Naive thymus-derived CD4-positive, alpha-beta T cell (primary cell): ENCODE measurements at regions not wholly inside any gene's neighbourhood (a gene's known extent, or its start where the extent isn't known, plus 50 kb on each side); places are given as distances from the start of the nearest gene placed in this dataset.

Experiments
- ATAC-seq: fragments of 150-1000 bp; cut with Tn5 transposase; 2 replicates; pipeline ENCODE4 v1.10.0; 2021; ENCODE audit warnings: mild to moderate bottlenecking, moderate library complexity
- CTCF ChIA-PET: fragments of 350-600 bp; sonication (Branson Sonifier 250); formaldehyde crosslinking; loops from one replicate; lab custom pipeline; 2021; ENCODE audit warnings: antibody characterized with exemption; lab: Charles Lee
- POLR2A ChIA-PET: fragments of 350-600 bp; sonication (Branson Sonifier 250); formaldehyde crosslinking; loops from one replicate; lab custom pipeline; 2021; ENCODE audit warnings: antibody characterized with exemption, inconsistent platforms; lab: Charles Lee
- DNase-seq, 9 donors: peaks; one replicate each; pipeline versions ENCODE4 v3.0.0 to v3.0.0-alpha.2; 2020 to 2022; ENCODE audit warnings: mixed read lengths in 1 of 9
- H3K27ac ChIP-seq: one replicate; pipeline ENCODE4 v1.7.0; 2013; ENCODE audit warnings: mild to moderate bottlenecking, low read depth, low read length, moderate library complexity
- H3K27me3 ChIP-seq, 2 donors: one replicate each; pipeline ENCODE4 v1.7.0; 2013; ENCODE audit warnings: low read length in 2 of 2, mild to moderate bottlenecking in 2 of 2, moderate library complexity in 2 of 2; ENCODE audit not compliant: control insufficient read depth in 2 of 2, insufficient read depth in 2 of 2
- H3K36me3 ChIP-seq, 3 experiments: 1 replicate in 2 of 3; 2 replicates in 1 of 3; pipeline ENCODE4 v1.7.0; 2013; ENCODE audit warnings: low read length in 3 of 3, mild to moderate bottlenecking in 3 of 3, moderate library complexity in 1 of 3; ENCODE audit not compliant: insufficient read depth in 3 of 3, control insufficient read depth in 2 of 3
- H3K4me1 ChIP-seq, 2 donors: one replicate each; pipeline ENCODE4 v1.7.0; 2013; ENCODE audit warnings: low read length in 2 of 2, mild to moderate bottlenecking in 2 of 2, moderate library complexity in 1 of 2; ENCODE audit not compliant: control insufficient read depth in 2 of 2, insufficient read depth in 2 of 2
- H3K4me3 ChIP-seq: 2 replicates; pipeline ENCODE4 v1.7.0; 2013; ENCODE audit warnings: mild to moderate bottlenecking, low read length
- H3K9me3 ChIP-seq, 3 experiments: 1 replicate in 2 of 3; 2 replicates in 1 of 3; pipeline ENCODE4 v1.7.0; 2013; ENCODE audit warnings: low read length in 3 of 3; ENCODE audit not compliant: control insufficient read depth in 2 of 3
- H3K27ac Mint-ChIP-seq, 9 donors: one replicate each; pipeline ENCODE4 v1.8.0; 2020 to 2022; ENCODE audit warnings: mixed read lengths in 9 of 9, mild to moderate bottlenecking in 8 of 9, moderate library complexity in 5 of 9, inconsistent platforms in 2 of 9
- H3K27me3 Mint-ChIP-seq, 5 donors: one replicate each; pipeline ENCODE4 v1.8.0; 2021 to 2022; ENCODE audit warnings: mixed read lengths in 5 of 5, mild to moderate bottlenecking in 1 of 5
- H3K36me3 Mint-ChIP-seq, 5 donors: one replicate each; pipeline ENCODE4 v1.8.0; 2020 to 2022; ENCODE audit warnings: mixed read lengths in 5 of 5, mild to moderate bottlenecking in 3 of 5, inconsistent platforms in 1 of 5
- H3K4me1 Mint-ChIP-seq, 7 donors: one replicate each; pipeline ENCODE4 v1.8.0; 2020 to 2022; ENCODE audit warnings: mixed read lengths in 7 of 7, mild to moderate bottlenecking in 3 of 7, inconsistent platforms in 1 of 7
- H3K4me3 Mint-ChIP-seq, 10 donors: one replicate each; pipeline ENCODE4 v1.8.0; 2020 to 2022; ENCODE audit warnings: mild to moderate bottlenecking in 10 of 10, mixed read lengths in 10 of 10, moderate library complexity in 6 of 10, inconsistent platforms in 2 of 10
- H3K9me3 Mint-ChIP-seq, 11 donors: one replicate each; pipeline ENCODE4 v1.8.0; 2020 to 2022; ENCODE audit warnings: mixed read lengths in 11 of 11, mild to moderate bottlenecking in 4 of 11, inconsistent platforms in 1 of 11, moderate library complexity in 1 of 11
- intact Hi-C, 2 donors: fragments of 100-400 bp; cut with micrococcal nuclease; formaldehyde crosslinking; loops; one replicate each; pipeline ENCODE4 v1.15.1; 2023

DNA sequence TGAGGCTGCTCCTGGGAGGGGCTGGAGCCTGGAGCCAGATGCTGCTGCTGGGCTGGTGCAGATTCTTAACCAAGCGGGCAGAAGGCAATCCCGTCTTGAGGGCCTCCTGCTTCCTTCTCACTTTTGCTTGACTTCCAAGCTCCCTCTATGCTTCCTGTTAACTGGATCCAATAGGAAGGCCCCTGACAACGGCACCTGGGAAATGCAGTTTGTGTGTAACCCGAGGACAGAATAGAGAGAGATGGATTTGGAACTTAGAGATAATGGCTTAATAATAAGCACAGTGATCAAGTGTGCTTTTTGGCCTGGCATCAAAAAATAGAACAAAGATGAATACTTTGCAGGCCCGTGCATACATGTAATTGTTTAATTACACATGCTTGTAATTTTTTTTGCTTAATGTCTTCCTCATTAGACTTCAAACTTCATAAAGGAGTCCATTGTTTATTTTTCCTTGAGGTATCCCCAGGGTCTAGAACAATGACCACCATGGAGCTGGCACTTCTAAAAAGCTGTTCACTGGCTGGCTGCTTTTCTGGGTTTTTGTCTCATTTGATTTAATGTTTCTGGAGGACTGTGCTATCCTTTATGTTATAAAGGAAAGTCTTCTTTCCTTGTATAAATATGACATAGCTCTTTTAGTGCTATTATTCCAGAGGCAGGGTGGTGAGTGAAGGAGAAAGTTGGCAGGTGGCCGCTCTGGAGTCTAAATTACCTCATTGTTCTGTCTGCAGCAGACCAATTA is 63.3 kb upstream of the MITF start:
- Histone ChIP-seq H3K4me1 (no peaks in the 10 kb centered on the region), H3K27me3 (no peaks in the 10 kb centered on the region), H3K4me3 (no peak overlapping the region), H3K36me3 (no peaks in the 10 kb centered on the region), H3K27ac (no peak overlapping the region), H3K9me3 (no peaks in the 10 kb centered on the region)
- H3K27ac Mint-ChIP-seq, result no peak overlapping the region
- ATAC-seq (no peak), DNase-seq (no peak)
- peaks cover 0 to 25% (median 14%) of the 10 kb centered on the region in 5 donors for H3K27me3 Mint-ChIP-seq
- H3K4me1 Mint-ChIP-seq, result no peaks in the 10 kb centered on the region
- no peaks in the 10 kb centered on the region for H3K9me3 Mint-ChIP-seq
- no peak overlapping the region for H3K4me3 Mint-ChIP-seq
- no peaks in the 10 kb centered on the region for H3K36me3 Mint-ChIP-seq
- intact Hi-C loops, result no loop called here
- ChIA-PET CTCF (no interaction called here), POLR2A (no interaction called here)

DNA sequence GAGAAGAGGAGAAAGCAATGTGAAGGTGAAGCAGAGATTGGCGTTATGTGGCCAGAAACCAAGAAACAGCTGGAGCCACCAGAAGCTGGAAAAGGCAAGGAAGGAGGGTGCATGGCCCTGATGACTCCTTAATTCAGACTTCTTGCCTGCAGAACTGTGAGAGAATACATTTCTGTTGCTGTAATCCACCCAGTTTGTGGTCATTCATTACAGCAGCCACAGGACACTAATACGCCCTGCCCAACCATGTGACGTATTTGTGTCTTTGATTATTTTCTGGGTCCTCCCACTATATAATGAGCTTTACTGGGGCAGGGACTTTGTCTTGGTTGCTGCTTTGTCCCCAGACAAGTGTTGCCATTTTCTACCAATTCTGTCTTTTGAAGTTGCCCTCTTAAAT is 64.5 kb upstream of the MITF start:
- intact Hi-C loops, result loop anchor here in 1 of 2 donors (5.0 kb wide), 1 partner anchor 367 kb away; no protein-coding TSS in a partner anchor
- Mint-ChIP-seq H3K27ac (no peak overlapping the region), H3K4me3 (no peak overlapping the region), H3K36me3 (no peaks in the 10 kb centered on the region), H3K27me3 (peaks cover 0 to 29% (median 8%) of the 10 kb centered on the region in 5 donors), H3K9me3 (peaks cover 0 to 3% (median 0%) of the 10 kb centered on the region in 11 donors), H3K4me1 (no peaks in the 10 kb centered on the region)
- ATAC-seq, result no peak
- H3K36me3 ChIP-seq, result no peaks in the 10 kb centered on the region
- no peaks in the 10 kb centered on the region for H3K9me3 ChIP-seq
- no peaks in the 10 kb centered on the region for H3K27me3 ChIP-seq
- DNase-seq, result no peak
- POLR2A ChIA-PET, result no interaction called here
- H3K27ac ChIP-seq, result no peak overlapping the region
- CTCF ChIA-PET, result no interaction called here
- H3K4me3 ChIP-seq, result no peak overlapping the region
- no peaks in the 10 kb centered on the region for H3K4me1 ChIP-seq

DNA sequence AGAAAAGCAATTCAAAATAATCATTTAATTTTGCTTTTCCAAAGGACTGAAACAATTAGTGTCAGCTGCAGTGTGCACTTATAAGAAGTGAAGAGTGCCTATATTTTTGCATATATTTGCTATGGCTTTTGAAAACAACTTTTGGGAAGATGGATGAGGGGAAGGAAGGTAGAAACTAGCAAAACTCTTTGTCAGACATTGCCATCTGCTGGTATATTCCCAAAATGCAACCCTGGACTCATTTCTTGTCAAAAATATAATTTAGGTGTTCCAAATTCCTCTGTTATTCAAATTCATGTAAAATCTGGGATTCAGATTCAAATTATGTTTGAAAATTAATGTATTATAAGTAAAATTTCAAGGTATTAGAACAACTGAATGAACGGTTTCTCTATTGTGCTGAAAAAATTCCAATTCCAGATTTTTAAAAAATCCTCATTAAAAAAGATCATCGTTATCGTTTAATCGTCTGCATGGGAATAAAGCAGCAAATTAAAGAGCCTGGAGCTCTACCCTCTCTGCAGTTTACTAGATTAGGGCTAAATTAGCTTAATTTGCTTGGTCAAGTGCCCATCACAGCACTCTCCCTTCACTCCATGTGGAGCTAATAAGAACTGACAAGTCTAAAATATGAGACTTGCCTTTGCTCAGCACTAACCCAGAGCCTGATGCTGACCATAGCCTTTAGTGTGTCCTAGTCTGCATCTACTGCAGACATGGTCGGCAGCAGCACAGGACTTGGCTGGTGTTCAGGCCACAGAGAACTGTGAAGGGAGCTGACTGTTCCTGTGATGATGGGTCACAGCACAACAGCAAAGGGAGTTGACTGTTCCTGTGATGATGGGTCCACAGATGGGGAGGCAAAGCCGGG is 67.9 kb upstream of the MITF start:
- H3K9me3 Mint-ChIP-seq, result peaks cover 0 to 3% (median 0%) of the 10 kb centered on the region in 11 donors
- no peaks in the 10 kb centered on the region for H3K9me3 ChIP-seq
- no peaks in the 10 kb centered on the region for H3K4me1 ChIP-seq
- H3K27me3 ChIP-seq, result no peaks in the 10 kb centered on the region
- POLR2A ChIA-PET, result no interaction called here
- no peaks in the 10 kb centered on the region for H3K36me3 Mint-ChIP-seq
- no peak overlapping the region for H3K4me3 ChIP-seq
- no peaks in the 10 kb centered on the region for H3K36me3 ChIP-seq
- H3K4me1 Mint-ChIP-seq, result no peaks in the 10 kb centered on the region
- CTCF ChIA-PET, result no interaction called here
- DNase-seq (no peak), ATAC-seq (no peak)
- no peak overlapping the region for H3K27ac Mint-ChIP-seq
- H3K4me3 Mint-ChIP-seq, result no peak overlapping the region
- H3K27me3 Mint-ChIP-seq, result peaks cover 0 to 22% (median 4%) of the 10 kb centered on the region in 5 donors
- intact Hi-C loops, result loop anchor here in 1 of 2 donors (1.0 to 5.0 kb wide), 3 partner anchors 364 to 550 kb away; no protein-coding TSS in a partner anchor
- H3K27ac ChIP-seq, result no peak overlapping the region

DNA sequence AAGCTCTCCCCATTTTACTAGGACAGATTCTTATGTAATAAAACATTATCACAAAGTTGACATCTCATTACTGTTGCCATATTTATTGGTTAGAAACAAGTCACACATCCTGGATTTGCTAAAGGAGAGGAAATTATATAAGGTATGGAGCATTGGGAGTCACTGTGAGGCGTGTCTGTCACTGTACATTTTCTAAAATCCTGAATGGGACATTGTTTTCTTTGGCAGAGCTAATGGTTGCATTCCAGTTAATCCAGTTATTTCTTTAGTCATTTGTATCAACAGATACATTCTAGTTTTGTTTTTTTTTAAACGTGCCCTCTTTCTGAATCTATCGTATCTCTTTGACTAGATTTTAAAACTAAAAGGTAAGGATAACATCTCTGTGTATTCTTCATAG is 70.2 kb upstream of the MITF start:
- CTCF ChIA-PET, result no interaction called here
- Mint-ChIP-seq H3K27me3 (peaks cover 0 to 16% (median 4%) of the 10 kb centered on the region in 5 donors), H3K36me3 (no peaks in the 10 kb centered on the region), H3K4me3 (no peak overlapping the region), H3K9me3 (peaks cover 0 to 3% (median 0%) of the 10 kb centered on the region in 11 donors), H3K27ac (no peak overlapping the region), H3K4me1 (no peaks in the 10 kb centered on the region)
- ATAC-seq (no peak), DNase-seq (no peak)
- POLR2A ChIA-PET, result no interaction called here
- H3K4me1 ChIP-seq, result no peaks in the 10 kb centered on the region
- H3K36me3 ChIP-seq, result no peaks in the 10 kb centered on the region
- H3K27ac ChIP-seq, result no peak overlapping the region
- H3K27me3 ChIP-seq, result no peaks in the 10 kb centered on the region
- intact Hi-C loops, result no loop called here
- H3K9me3 ChIP-seq, result no peaks in the 10 kb centered on the region
- H3K4me3 ChIP-seq, result no peak overlapping the region

DNA sequence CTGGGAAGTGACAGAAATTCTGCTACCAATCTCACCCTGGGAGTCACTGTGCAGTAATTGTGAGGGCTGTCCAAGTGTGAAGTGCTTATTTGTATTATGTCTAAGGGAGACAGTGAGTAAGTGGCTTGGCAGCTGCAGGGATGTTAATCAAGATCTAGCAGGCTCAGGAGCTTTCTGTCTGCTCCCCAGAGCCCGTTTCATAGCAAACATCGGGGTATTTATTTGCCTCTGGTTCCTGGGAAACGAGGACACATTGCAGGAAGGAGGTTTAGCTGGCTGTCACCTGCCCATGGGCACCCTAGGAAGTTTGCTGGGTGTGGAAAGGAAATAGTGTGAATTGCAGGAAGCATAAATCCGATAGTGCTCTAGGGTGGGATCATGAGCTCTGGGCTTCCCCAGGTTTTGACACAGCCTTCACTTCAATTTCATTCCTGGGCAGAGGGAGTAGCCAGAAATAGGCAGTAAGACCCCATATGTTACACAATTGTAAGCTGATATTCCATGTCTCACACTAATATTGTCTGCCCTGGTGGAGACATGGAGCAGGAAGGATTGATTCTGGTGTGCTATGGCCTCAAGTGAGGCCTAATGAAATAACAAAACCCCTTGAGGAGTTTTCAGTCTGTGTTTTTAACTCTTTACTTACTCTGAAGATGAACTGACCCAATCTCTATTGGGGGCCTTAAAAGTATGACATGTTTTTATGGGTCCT is 74.1 kb upstream of the MITF start:
- Histone ChIP-seq H3K36me3 (no peaks in the 10 kb centered on the region), H3K27ac (no peak overlapping the region), H3K4me3 (no peak overlapping the region), H3K27me3 (no peaks in the 10 kb centered on the region), H3K9me3 (no peaks in the 10 kb centered on the region), H3K4me1 (no peaks in the 10 kb centered on the region)
- no peak overlapping the region for H3K4me3 Mint-ChIP-seq
- peaks cover 0 to 8% (median 0%) of the 10 kb centered on the region in 5 donors for H3K27me3 Mint-ChIP-seq
- ATAC-seq, result no peak
- ChIA-PET POLR2A (interaction anchor here (0.5 kb wide), 1 partner anchor 10 kb away, joined by 3 read pairs; no protein-coding TSS in a partner anchor), CTCF (interaction anchor here (0.7 kb wide), 1 partner anchor 22 kb away, joined by 3 read pairs; no protein-coding TSS in a partner anchor)
- no peak overlapping the region for H3K27ac Mint-ChIP-seq
- no peaks in the 10 kb centered on the region for H3K4me1 Mint-ChIP-seq
- intact Hi-C loops, result no loop called here
- DNase-seq, result no peak
- peaks cover 0 to 3% (median 0%) of the 10 kb centered on the region in 11 donors for H3K9me3 Mint-ChIP-seq
- no peaks in the 10 kb centered on the region for H3K36me3 Mint-ChIP-seq

DNA sequence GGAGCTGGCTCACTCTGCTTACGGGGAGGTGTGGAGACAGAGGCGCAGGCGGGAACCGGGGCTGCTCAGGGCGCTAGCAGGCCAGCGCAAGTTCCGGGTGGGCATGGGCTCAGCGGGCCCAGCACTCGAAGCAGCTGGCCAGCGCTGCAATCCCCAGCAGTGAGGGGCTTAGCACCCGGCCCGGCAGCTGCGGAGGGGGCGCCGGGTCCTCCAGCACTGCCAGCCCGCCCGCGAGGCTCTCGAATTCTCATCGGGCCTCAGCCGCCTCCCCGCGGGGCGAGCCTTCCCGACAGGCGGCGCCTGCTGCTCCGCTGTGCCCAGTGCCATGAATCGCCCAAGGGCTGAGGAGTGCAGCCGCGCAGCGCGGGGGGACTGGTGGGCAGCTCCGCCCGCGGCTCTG is 78.6 kb upstream of the MITF start:
- H3K4me3 Mint-ChIP-seq, result no peak overlapping the region
- Histone ChIP-seq H3K27ac (no peak overlapping the region), H3K4me3 (no peak overlapping the region), H3K4me1 (no peaks in the 10 kb centered on the region), H3K36me3 (no peaks in the 10 kb centered on the region), H3K27me3 (no peaks in the 10 kb centered on the region), H3K9me3 (no peaks in the 10 kb centered on the region)
- ChIA-PET CTCF (no interaction called here), POLR2A (no interaction called here)
- H3K9me3 Mint-ChIP-seq, result peaks cover 0 to 2% (median 0%) of the 10 kb centered on the region in 11 donors
- no peaks in the 10 kb centered on the region for H3K27me3 Mint-ChIP-seq
- ATAC-seq, result no peak
- no peak for DNase-seq
- no peak overlapping the region for H3K27ac Mint-ChIP-seq
- no peaks in the 10 kb centered on the region for H3K4me1 Mint-ChIP-seq
- intact Hi-C loops, result no loop called here
- H3K36me3 Mint-ChIP-seq, result no peaks in the 10 kb centered on the region
